ENCODE measurements at regions not wholly inside any gene's neighbourhood (a gene's known extent, or its start where the extent isn't known, plus 50 kb on each side); places are given as distances from the start of the nearest gene placed in this dataset.

DNA sequence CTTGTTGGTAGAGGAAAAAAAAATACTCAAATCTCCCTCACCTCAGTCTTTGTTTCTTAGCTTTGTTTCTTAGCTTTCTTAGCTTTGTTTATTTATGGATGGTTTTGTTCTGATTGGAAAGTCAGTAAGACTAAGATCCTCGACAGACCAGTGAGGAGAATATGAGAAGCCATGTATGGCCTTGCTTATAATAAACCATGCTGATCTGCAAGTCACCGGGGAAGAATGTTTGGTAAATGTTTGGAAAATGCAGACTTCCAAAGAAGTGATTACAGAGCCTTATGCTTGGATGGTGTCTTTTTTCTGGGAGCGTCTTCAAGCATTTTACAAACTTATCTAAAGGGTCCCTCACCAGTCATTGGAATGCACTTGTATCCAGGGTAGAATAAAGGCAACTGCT is 90.1 kb upstream of the NOCT start:
- no peak for ATAC-seq
- no peak for DNase-seq

DNA sequence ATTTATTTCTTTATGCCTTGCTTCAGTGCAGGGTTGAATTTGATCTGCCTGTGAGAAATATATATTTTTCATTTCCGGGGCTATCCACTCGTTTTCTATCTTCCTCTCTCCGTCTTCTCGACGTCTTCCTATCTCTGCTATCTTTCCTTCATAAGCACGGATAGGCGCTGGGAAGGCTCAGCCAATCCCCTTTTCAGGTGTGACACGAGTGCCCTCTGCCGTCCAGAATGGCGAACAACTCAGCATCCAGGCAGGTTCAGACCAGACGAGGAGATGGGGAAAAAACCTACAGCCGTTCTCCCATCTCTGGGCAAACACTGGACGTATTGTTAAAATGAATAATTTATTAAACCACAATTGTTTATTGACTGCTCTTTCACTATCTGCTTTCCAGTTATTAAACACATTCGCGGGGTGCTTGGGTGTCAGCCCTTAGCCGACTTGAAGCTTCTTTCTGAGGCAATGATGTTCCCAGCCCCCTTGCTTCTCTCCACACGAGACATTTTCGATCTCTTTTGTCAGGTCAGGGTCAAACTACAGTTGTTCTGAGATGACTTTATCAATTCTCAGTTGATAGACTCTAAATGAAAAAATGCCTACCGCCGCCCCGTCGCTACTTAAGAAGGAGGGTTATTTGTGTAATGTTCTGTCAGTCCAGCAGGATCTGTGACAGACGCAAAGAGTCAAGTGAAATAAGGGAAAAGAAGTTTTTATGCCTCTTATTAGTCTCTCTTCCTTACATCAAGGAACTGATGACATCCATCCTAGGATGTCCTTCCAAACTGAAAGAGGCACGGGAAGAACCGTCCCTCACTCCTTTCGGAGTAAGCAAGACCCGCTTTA is 96.3 kb upstream of the NOCT start:
- DNase-seq (peak; percentile 64), ATAC-seq (peak; percentile 61)

DNA sequence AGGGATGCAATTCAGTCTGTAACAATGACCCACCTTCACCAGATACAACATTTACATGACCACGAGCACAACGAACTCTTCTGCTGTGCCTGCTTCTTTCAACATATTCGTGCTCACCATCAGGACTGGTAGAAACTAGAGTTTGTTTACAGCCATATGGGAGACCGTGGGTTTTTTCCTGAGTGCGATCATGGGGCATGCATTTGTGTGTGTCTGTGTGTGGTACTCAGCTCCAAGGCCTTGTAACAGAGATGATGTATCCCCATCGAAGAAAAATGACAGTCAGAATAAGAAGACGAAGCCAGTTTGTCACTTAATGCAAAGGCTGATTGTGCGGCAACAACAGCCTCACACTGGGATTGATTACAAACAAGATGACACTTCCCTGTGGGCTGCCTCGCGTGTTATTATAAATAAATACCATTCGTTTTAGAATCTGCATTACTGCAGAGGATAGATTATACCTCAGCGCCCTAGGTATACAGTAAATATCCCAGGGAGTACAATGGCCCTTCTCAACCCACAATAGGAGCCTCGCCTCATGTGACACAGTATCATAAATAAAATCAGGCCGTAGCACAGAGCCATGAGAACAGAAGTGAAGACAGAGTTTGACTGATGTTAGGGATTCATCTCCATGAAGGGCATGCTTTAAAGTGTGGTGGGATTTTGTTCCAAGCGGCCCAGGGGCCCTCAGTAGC is 97.3 kb upstream of the NOCT start:
- no peak for ATAC-seq

DNA sequence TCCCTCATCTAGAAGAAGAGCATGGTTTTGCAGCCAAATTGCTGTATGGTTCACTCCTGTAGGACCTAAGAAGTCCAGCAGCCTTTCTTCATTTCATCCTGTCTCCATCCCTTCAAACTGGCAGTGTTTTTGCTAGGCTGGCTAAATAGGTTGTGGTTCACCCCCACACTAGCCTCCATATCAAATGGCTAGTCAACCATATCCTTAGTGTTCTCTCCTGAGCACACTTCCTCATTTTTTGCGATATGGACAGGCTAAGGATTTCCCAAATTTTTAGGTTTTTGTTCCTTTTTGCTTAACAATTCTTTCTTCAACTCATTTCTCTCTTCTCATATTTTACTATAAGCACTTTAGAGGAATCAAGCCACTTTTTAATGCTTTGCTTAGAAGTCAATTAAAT is 98.8 kb upstream of the NOCT start:
- ATAC-seq = no peak

More for the DNA sequence above, 97.3 kb upstream of the NOCT start:
- DNase-seq = no peak

DNA sequence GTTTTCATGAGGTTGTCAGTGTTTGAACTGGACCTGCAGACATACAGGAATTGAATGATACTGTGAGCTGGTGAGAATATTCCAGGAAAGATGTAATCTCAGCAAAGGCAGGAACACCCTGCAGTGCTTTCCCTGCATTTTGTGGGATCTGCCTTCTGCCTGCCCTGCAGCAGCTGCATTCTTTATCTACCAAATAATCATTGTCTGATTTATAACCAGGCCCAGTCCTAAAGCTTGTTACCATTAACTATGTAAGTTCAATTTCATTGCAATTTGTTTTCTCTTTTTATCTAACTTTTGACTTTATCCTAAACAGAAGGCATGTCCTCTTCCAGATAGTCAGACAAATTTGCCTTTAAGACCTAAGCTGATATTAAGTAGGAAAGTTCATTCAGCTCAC is 99.8 kb upstream of the NOCT start:
- DNase-seq (no peak), ATAC-seq (no peak)

More for the DNA sequence above, 98.8 kb upstream of the NOCT start:
- no peak for DNase-seq

DNA sequence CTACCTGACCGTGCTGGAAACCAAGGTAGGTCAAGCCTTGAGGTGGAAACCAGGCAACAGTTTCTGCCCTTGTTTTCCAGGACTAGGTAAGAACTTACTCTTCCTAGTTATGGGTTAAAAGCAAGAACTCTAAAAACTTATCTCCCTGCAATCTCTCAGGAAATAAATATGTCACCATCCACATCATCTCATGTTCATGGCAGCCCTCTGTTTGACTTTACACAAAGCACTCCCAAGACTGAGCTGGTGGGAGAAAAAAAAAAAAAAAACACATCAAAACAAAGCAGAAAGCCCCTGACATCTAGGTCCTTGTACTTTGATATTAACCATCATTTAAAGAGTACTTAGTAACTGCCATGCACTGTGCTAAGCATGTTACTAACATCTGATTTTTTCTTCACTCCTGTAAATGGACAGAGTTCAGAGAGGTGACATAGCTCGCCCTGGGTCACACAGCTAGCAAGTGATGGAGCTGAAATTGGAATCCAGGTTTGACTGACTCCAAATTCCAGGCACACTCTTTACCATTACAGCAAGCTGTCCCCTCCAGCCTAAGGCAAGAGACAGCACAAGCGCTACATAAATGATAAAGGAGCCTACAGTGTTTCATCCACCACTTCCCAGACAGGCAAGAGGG is 102.8 kb upstream of the NOCT start:
- ATAC-seq (no peak), DNase-seq (no peak)

DNA sequence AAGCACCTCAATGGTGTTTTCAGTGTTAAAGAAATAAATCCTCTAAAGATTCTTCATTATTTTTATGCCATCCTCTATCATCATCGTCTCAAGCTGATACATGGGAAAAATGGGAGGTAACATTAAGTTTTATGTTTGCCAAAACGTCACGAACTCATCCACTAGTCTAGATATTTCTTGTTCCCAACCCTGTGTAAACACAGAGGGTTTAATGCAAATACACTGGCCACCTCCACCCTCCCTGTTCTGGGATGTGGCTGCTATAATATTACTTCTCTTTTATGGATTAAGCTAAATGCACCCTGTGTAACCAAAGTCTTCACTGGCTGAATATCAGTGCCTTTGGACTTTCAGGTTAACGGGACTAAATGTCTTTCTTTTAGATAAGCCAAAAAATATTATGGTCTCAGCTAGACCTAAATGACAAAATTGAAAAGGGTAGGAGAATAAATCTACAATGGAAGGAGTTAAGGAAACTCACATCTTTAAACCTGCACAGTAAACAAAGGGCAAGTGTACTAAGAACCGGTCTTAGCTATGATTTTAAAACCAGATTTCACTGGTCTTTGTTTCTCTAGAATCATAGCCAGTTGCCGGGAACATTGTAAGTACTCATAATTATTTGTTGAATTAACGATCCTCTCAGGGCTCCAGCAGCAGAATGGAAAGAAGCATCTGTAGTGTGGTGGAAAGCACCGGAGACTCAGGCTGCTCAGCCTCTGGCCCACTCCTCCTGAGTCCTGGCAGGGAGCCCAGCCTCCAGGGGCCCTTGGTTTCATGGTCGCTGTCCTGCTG is 103.5 kb upstream of the NOCT start:
- ATAC-seq = no peak

DNA sequence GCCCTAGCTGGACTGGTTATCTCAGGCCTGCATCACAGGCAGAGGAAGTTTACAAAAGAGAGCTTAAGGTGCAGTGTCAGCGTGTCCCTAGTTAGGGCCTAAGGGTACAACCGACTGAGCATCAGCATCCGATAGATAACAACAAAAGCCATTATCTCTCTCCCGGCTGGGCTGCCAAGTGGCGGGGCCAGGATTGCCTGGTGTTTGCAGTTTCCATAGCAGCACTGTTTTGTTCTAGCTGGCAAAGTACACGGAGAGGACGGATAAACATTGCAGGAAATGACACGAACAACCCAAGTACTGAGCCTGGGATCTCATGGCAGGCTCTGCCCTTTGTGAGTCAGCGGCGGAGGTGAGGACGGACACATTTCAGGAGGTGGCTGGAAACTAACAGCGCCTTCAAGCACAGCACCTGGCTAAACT is 104.7 kb upstream of the NOCT start:
- ATAC-seq (peak; percentile 10), DNase-seq (no peak)

More for the DNA sequence above, 103.5 kb upstream of the NOCT start:
- no peak for DNase-seq

DNA sequence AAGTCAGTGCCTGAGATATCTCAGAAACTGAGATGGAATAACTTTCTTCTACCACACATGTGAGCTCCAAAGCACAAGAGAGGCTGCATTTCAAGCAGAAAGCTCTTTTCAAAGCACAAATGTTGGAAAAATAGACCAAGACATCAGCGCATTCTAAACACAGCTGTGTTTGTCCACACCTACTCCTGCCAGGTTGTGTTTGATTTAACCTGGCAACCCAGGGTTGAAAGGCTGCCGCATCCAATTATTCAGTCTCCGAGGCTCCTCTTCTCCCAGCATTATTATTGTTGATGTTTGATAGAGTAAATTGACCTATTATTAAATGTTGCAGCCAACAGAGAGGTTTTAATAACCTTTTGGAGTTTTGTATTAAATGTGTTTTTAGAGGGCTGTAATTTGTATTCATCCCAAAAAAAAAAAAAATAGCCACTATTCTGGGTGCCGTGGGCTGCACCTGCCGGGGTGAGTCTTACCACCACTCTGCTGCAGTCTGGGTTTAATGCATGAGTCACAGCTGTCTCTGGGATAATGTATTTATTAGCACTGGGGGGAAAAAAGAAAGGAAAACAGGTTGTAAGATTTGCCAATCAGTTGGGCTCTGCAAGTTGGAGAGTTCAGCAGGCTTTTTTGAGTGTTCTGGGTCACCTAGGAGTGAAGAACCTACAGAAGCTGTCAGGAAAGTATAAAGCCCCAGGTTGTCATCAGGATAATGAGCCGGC is 105.2 kb upstream of the NOCT start:
- no peak for DNase-seq

DNA sequence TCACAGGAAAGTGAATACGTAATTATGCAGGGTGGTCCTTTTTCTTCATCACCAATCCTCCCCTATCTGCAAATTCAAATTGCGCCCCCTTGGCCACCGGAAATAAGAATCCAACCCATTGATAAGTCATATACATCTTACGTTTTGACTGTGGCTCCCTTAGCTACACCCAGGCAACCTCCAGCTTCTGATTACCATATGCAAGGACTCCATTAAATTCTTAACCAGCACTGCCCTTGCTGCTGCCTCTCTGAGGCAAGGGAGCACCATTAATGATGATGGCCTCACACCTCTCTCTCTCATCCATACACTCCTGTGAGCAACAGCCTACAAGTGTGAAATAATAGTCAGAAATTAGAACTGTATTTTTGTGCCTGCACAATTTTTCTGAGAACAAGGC is 106.0 kb upstream of the NOCT start:
- no peak for ATAC-seq
- DNase-seq = no peak

More for the DNA sequence above, 105.2 kb upstream of the NOCT start:
- ATAC-seq = no peak

DNA sequence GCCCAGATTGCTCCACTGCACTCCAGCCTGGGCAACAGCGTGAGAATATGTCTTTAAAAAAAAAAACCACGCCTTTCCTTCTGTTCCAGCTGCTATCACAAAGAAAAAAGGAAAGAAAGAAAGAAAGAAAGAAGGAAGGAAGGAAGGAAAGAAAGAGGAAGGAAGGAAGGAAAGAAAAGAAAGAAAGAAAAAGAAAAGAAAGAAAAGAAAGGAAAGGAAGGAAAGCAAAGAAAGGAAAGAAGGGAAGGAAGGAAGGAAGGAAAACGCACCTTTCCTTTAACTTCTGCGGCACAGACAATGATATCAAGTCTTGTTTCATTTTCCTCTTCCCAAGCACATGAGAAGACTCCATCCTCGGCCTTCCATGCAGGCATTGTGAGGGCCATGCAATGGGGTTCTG is 107.4 kb upstream of the NOCT start:
- ATAC-seq (no peak), DNase-seq (no peak)

DNA sequence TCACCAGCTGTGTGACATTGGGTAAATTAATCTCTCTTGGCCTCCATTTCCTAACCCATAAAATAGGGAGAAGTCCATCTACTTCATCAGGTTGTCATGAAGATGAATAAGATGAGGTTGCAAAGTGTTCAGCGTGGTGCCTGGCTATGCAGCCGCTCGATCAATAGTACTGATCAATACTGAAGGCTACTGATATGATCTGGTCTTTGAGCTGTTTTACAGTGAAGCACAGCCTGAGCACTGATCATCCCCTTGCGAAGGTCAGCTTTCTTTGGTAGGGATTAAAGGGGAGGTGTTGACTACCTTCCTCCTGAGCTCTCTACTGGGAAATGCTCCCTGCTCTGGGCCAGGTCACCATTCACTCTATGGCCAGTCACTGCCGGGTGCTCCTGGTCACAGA is 108.4 kb upstream of the NOCT start:
- no peak for DNase-seq
- ATAC-seq = no peak

DNA sequence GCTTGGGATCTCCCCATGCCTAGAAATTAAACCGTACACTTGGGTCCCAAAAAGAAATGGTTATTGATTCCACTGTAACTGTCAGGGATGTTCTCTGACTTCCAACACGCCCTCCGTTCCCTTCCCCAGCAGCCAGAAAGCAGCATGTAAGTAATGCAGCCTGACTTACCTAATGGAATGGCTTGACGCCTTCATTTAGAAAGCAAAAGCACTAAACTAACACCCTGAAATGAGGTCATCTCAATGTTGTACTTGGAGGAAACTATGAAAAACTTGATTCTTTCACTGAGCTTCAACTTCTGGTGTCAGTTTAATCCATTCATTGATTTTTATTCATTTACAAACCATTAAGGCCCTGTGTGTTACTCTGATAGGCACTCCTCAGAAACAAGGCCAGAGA is 110.8 kb upstream of the NOCT start:
- ATAC-seq (no peak), DNase-seq (no peak)

DNA sequence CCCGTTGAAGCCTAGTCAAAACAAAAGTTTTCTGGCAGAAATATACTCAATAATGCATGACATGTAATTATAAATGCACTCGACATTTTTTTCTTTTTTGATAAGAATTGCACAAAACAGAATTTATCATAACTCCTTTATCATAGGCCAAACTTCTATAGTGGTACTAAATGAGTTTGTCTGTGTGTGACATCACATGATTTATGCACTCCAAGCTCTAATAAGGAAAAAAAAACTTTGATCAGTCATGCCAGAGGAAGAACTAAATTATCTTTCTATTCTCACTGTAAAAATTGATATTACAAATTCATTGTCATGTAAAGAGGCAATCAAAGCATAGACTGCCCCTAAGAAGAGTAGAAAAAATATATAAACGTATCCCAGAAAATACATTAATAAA is 112.4 kb upstream of the NOCT start:
- DNase-seq (no peak), ATAC-seq (no peak)

DNA sequence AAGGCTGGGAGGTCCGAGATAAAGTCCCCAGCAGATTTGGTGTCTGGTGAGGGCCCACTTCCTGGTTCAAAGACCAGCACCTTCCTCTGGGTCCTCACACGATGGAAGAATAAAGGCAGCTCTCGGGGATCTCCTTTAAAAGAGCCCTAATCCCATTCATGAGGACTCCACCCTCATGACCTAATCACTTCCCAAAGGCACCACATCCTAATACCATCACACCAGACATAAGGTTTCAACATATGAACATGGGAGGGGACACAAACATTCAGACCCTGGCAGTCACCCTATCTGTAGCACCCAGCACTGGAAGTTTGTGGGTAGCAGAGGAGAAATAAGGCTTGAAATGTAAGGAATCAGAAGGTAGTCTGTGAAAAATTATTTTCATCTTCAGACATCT is 112.9 kb upstream of the NOCT start:
- no peak for DNase-seq
- ATAC-seq = no peak

DNA sequence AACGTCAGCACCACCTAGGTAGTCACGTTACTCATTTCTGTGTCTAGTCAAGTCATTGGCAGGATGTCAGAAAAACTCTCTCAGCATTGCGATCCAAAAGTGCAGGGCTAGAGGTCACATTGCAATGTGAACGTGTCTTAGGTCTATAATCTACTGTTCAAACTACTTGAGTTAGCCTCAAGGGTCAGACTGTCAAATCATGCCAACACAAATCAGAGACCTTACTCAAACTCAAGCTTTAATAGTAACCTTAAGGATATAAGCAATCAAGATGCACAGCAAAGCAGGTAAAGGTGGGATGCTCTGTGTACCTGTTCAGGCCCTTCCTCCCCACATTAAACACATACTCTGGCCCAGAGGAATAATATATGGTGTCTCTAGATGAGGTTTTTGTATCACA is 114.4 kb upstream of the NOCT start:
- DNase-seq (no peak), ATAC-seq (no peak)

DNA sequence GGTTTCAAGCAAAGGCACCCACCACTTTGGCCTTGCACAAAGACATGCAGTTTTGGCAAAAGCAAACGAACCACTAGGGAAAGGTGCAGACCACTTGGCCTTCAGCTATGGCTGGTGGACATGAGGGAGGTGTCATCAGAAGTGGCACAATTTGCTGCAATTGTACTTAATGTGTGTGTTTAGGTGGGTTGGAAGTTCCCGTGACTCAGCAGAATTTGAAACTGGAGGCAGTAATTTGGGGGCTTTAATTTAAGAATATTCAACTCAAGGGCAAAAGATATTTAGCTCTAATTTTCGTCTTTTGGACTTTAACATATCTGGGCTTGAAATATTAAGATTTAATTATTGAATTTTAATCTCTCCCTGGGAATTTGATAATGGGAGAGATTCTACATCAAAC is 115.6 kb upstream of the NOCT start:
- DNase-seq (no peak), ATAC-seq (no peak)

DNA sequence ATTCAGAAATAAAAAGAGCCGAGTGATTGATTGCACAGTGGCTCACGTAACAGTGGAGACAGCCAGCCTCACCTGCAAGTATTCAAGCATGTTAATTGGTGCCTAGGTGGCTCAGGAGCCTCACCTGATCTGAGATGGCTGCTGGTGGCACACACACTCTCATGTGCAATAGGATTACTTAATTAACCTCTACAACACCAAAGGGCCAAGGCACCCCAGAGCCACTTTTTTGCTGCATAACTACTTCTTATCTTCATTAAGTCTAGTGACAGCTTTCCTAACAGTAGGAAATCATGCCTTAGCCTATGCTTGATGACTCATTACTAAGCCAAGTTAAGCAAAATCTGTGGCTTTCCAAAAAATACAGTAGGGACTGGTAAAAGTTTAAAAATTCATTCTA is 117.3 kb upstream of the NOCT start:
- DNase-seq (no peak), ATAC-seq (no peak)

DNA sequence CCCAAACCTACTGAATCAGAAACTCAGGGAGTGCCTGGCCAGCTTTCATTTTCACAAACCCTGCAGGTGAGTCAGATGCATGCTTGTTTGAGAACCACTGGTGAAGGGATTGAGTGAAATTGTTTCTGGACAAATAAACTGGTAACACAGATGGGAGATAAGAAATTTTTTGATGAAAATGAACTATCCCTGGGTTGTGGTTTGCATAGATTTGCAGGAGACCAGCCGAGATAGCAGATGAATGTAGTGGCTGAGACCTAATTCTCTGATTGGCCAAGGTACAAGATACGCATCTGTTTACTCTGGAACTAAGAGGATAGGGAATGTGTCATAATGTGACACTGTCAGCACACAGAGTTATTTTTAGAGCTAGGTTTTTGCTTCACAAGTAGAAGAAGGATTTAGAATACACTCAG is 117.8 kb upstream of the NOCT start:
- peak; percentile 44 for ATAC-seq

DNA sequence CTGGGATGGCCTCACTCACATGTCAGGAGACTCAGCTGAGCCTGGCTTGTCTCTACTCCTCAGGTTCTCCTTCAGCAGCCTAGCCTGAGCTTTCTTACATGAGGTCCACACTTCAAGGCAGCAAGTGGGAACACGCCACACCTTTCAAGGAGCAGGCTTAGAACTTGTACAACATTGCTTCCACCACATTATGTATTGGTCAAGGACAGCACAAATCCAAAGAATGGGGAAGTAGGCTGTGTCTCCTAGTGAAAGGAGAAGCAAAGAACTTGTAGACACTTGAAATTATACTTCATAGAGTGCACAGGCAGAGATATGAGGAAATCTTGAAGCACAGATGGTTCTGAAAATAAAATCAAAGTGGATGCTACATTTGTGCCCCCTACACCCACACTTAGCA is 120.9 kb upstream of the NOCT start:
- ATAC-seq = no peak
- no peak for DNase-seq

More for the DNA sequence above, 117.8 kb upstream of the NOCT start:
- no peak for DNase-seq

DNA sequence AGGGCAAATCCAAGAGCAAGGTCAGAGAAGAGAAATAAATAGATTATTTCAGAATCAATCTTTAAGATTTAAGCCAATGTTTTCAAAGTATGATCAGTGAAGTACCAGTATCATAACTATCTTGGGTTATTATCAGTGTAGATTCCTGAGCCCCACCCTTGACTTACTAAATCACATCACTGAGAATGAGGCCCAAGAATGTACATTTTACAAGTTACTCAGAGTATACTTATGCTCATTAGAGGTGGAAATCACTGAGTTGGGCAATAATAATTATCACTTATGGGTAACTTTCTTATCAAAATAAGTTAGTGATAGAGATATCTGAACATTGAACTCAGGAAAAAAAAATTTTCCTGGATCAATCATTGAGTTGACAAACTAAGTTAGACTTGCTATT is 121.6 kb upstream of the NOCT start:
- DNase-seq (no peak), ATAC-seq (no peak)
